HG02588 (cell line): ENCODE measurements at regions not wholly inside any gene's neighbourhood (a gene's known extent, or its start where the extent isn't known, plus 50 kb on each side); places are given as distances from the start of the nearest gene placed in this dataset.
"Not testable (repeated sequence)": the region's sequence is repeated elsewhere in the genome, so short reads cannot be mapped to it uniquely, and the experiment has no call there.

Experiments used
- ATAC-seq: cut with Tn5 transposase; IDR thresholded peaks from one replicate; pipeline ENCODE4 v1.9.1; 2021; ENCODE audit warnings: mild to moderate bottlenecking, moderate library complexity; ENCODE audit not compliant: unreplicated experiment

DNA sequence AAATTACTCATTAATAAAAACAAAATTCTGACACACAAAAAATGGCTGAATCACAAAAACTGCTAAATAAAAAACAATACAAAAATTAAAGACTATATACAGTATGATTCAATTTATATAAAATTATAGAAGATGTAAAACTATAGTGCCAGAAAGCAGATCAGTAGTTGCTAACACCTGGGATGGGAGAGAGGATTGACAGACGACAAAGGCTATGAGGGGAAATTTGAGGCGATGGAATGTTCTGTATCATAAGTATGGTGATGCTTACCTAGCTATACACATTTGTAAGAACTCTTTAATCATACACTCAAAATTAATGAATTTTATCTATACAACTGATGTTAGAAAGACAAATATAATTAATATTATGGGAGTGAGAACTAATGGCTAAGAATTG, 247.9 kb upstream of the GJE1 start:
- ATAC-seq, result no peak

DNA sequence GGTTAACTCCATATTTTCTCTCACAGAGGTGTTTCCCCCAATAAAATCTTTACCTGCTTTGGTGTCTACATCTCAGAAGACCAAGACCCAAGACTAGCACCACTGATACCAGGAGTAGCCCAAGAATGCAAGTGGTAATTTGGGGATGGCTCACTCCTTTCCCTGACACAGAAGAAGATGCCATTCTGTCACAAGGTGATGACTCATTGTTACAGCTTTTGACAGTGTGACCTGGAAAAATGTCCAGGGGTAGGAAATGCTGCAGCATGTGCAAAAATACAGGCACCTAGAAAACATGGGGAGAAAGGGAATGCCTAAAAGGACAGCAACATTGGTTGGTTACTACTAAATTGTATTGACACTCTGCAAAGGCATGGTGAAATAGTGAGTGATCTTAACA, 254.0 kb upstream of the GJE1 start:
- no peak for ATAC-seq

- no peak for ATAC-seq
Observed at GRCh38 chr6:141877275-141877983, 255.3 kb upstream of the GJE1 start.

DNA sequence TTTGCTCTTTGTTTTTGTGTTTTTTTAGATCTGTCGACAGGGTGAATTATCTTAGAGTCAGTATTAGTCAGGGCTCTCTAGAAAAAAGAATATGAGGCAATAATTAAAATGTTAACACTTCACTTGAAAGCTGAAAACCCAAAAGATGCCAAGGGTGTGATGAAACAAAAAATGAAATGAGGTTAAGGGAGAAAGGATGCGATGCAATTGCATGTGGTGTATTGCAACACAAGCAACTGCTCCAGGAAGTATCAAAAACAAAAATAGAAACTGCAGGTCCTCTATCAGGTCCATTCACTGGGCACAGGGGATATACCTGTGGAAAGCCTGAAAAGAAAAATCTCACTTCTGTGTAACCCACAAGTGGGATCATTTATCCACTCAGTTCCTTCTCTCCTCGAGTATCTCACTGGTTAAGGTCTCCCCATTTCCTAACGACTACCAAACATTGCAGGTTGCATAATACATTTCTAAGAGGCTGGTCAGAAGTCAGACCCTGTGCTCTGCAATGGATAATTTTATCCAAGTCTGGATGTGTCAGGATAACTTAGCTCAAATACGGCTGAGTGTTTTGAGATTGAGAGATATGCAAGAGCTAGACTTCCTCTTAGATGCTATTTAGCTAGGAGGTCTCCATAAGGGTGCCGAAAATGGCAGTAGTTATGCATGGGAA, 257.7 kb upstream of the GJE1 start:
- no peak for ATAC-seq

DNA sequence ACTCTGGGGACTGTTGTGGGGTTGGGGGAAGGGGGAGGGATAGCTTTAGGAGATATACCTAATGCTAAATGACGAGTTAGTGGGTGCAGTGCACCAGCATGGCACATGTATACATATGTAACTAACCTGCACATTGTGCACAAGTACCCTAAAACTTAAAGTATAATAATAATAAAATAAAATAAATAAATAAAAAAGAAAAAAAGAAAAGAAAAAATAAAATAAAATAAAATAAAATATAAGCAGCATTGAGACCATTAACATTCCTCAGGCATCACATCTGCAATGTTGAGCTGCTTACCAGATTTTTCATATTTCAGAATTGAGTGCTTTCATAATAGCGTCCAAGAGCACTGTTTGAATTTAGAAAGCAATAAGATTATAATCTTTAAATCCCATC, 263.2 kb upstream of the GJE1 start:
- not testable (repeated sequence) for ATAC-seq

DNA sequence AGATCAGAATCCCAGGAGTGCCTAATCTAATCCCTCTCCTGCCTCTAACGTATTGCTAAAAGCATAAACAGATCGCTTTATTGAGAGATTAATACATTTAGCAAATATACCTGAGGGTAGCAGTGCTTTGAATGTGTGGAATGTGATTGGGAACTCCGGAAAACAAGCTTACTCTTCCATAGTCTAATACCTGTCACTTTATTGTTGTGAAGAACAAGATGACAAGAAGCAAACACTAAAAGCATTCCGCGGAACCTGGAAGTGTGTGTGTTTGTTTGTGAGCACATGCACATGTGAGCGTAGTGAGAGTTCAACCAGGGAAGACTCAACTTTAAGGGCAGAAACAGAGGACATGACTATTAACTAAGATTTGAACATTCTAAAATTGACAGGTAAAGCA, 265.0 kb upstream of the GJE1 start:
- no peak for ATAC-seq

GRCh38 chr6:141866731-141867497, 265.8 kb upstream of the GJE1 start:
- ATAC-seq, result no peak

DNA sequence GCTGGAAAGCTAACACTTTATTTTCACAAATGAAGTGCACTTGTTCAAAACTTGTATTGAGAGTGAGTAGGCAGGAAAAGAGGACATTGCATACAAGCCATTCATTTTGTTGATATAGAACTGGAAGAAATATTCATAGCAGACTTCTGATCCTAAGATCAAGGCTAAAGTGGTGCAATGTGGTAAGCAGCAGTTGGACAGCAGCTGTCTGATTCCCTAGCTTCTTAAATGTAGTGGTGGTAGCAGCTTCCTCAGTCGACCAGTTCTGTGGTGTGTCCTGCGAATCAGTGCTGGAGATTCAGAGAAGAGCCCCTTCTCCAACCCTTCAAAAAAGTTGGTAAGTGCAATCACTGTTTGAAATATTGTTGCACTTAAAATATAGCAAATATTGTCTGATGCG, 281.7 kb upstream of the GJE1 start:
- ATAC-seq, result no peak

GRCh38 chr6:141848029-141848890, 284.5 kb upstream of the GJE1 start:
- no peak for ATAC-seq

DNA sequence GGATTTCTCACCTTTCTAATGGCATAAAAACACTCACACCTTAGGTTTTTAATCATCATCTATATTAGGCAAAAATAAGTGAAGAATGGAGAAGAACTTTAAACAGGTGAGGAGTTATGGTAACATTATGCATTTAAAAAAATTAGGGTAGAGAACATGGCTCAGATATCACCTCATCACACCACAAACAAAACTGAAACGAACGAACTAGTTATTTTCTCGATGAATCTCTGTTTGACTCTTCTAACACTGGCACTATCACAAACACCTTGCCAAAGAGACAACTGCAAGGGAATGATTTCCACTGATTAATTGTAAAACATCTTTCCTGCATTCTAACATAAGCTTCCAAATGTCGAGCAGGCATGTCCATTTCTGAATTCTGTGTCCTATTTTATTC, 286.1 kb upstream of the GJE1 start:
- no peak for ATAC-seq

DNA sequence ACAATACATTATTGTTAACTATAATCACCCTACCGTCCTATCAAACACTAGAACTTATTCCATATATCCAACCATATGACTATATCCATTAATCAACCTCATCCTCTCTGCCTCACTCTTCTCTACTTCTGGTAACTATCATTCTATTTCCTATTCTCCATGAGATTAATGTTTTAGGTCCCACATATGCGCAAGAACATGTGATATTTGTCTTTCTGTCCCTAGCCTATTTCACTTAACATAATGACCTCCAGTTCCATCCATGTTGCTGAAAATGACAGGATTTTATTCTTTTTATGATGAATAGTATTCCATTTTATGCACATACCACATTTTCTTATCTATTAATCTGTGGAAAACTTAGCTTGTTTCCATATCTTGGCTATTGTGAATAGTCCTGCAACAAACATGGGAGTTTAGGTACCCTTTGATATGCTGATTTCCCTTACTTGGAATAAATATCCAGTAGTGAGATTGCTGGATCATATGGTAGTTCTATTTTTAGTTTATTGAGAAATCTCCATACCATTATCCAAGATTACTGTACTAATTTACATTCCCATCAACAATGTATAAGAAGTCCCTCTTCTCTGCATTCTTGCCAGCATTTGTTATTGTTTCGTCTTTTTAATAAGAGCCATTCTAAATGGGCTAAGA, 289.4 kb upstream of the GJE1 start:
- no peak for ATAC-seq

GRCh38 chr6:141833001-141833655, 299.6 kb upstream of the GJE1 start:
- no peak for ATAC-seq

DNA sequence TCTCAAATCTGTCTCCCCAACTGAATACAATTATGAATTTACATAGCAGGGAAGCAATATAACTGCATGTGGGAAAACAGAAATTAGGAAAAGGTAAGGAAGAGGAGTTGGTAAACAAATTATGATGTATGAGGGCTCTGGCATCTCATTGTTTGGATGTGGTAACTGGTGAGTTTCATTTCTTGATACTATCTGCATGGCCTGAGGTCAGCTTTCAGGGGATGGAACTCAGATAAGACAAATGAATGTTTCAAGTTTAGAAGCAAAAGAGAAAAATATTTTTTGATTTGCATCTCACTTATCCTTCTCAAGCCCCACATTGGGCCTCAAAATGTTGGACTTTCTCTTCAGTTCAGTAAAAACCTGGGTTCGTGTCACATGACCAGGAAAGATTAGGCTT, 302.2 kb upstream of the GJE1 start:
- ATAC-seq, result no peak

DNA sequence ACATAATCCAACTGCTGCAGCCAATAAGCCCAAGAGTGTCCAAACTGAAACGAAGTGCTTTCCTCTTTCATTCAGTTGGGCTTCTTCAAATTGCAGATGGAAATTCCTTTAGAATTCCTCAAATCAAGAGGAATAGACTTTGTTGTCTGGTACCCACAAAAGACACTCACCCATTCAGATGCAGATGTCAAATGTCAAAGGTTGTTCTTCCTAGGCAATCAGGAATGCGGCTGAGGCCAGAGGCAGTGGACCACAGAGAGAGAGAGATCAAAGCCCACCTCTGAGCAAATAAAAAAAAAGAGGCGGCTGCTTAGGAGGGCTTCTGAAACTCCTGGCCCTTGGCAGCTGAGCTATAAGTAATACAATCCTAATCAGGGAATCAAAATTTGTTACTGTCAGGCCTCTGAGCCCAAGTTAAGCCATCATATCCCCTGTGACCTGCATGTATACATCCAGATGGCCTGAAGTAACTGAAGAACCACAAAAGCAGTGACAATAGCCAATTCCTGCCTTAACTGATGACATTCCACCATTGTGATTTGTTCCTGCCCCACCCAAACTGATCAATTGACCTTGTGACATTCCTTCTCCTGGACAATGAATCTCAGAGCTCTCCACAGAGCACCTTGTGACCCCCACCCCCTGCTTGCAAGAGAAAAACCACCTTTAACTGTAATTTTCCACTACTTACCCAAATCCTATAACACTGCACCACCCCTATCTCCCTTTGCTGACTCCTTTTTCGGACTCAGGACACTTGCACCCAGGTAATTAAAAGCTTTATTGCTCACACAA, 303.0 kb upstream of the GJE1 start:
- no peak for ATAC-seq

GRCh38 chr6:141824350-141824749, 308.4 kb upstream of the GJE1 start:
- no peak for ATAC-seq

DNA sequence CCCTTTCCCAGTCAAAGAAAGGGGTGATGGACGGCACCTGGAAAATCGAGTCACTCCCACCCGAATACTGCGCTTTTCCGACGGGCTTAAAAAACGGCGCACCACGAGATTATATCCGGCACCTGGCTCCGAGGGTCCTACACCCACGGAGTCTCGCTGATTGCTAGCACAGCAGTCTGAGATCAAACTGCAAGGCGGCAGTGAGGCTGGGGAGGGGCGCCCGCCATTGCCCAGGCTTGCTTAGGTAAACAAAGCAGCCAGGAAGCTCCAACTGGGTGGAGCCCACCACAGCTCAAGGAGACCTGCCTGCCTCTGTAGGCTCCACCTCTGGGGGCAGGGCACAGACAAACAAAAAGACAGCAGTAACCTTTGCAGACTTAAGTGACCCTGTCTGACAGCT, 317.7 kb upstream of the GJE1 start:
- ATAC-seq, result not testable (repeated sequence)

DNA sequence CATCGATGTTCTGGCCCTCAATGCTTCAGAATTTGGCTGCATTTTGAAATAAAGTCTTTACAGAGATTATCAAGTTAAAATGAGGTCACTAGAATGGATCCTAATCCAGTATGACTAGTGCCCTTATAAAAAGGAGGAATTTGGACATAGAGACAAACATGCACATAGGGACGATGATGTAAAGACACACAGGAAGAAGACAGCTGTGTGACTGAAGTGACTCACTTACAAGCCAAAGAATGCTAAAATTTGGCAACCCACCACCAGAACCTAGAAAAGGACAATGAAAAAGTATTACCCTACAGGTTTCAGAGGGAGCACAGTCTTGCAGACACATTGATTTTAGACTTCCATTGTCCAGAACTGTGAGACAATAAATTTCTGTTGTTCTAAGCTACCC, 322.8 kb upstream of the GJE1 start:
- no peak for ATAC-seq

GRCh38 chr6:141808662-141809061, 324.1 kb upstream of the GJE1 start:
- ATAC-seq, result no peak

- not testable (repeated sequence) for ATAC-seq
Observed at GRCh38 chr6:141800973-141801372, 331.8 kb upstream of the GJE1 start.
